ENCODE measurements at regions not wholly inside any gene's neighbourhood (a gene's known extent, or its start where the extent isn't known, plus 50 kb on each side); places are given as distances from the start of the nearest gene placed in this dataset.
"Not testable (repeated sequence)": the region's sequence is repeated elsewhere in the genome, so short reads cannot be mapped to it uniquely, and the experiment has no call there.

DNA sequence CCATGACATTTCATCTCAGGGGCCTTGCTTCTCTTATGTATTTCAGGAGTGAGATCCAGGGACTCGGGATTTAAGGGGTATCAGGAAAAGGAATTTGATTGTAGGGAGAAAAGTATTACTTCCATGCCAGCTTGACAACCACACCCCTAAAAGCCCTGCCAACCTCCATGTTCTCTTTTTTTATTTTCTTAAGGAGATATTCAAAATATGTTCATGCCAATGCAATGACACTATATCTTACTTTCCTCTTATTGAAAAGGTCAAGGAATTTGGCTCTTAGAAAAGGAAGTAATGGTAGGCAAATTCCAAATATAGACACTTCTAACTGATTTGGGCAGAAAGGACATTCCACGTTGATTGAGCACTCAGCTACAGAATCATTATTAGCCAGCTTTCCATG, 407.5 kb upstream of the NECTIN3 start:
- Mint-ChIP-seq H3K4me3 (no peak overlapping the region), H3K4me1 (no peaks in the 10 kb centered on the region), H3K27me3 (no peaks in the 10 kb centered on the region), H3K36me3 (ENCODE audit: low read depth) (no peaks in the 10 kb centered on the region), H3K9me3 (peaks cover 9% of the 10 kb centered on the region), H3K27ac (no peak overlapping the region)
- POLR2A ChIA-PET: no interaction called here
- CTCF ChIA-PET: no interaction called here
- DNase-seq: no peak

DNA sequence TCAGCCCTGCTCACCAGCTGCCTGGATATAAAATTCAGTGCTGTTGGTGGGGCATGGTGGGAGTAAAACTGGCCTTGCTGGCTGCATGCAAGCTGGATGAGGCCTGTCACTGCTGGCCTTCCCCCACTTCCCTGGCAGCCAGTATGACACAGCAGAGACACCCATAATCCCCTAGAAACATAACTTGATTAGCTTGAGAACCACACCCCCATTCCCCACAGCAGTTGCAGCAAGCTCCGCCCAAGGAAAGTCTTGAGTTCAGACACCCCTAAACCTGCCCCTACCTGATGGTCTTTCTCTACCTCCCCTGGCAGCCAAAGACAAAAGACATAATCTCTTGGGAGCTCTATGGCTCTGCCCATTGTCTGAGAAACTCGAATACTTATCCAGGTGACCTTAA, 405.1 kb upstream of the NECTIN3 start:
- peaks cover 16% of the 10 kb centered on the region for H3K9me3 Mint-ChIP-seq
- no peaks in the 10 kb centered on the region for H3K4me1 Mint-ChIP-seq
- H3K36me3 Mint-ChIP-seq (ENCODE audit: low read depth): no peaks in the 10 kb centered on the region
- POLR2A ChIA-PET: no interaction called here
- no peak overlapping the region for H3K4me3 Mint-ChIP-seq
- CTCF ChIA-PET: no interaction called here
- no peak for DNase-seq
- no peaks in the 10 kb centered on the region for H3K27me3 Mint-ChIP-seq
- H3K27ac Mint-ChIP-seq: no peak overlapping the region

DNA sequence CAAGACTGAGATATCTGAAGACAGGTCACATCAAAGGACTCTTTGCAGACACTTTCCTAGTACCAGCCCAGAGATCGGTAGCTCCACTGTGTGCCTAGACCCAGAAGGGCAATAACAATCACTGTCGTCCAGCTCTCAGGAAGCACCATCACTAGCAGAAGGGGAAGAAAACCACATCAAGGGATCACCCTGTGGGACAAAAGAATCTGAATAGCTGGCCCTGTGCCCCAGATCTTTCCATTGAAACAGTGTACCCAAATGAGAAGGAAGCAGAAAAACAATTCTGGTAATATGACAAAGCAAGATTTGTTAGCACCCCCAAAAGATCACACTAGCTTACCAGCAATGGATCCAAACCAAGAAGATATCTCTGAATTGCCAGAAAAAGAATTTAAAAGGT, 404.4 kb upstream of the NECTIN3 start:
- H3K27me3 Mint-ChIP-seq: no peaks in the 10 kb centered on the region
- DNase-seq: no peak
- H3K4me3 Mint-ChIP-seq: no peak overlapping the region
- H3K9me3 Mint-ChIP-seq: peaks cover 14% of the 10 kb centered on the region
- POLR2A ChIA-PET: no interaction called here
- CTCF ChIA-PET: no interaction called here
- H3K4me1 Mint-ChIP-seq: no peaks in the 10 kb centered on the region
- no peak overlapping the region for H3K27ac Mint-ChIP-seq
- H3K36me3 Mint-ChIP-seq (ENCODE audit: low read depth): no peaks in the 10 kb centered on the region

DNA sequence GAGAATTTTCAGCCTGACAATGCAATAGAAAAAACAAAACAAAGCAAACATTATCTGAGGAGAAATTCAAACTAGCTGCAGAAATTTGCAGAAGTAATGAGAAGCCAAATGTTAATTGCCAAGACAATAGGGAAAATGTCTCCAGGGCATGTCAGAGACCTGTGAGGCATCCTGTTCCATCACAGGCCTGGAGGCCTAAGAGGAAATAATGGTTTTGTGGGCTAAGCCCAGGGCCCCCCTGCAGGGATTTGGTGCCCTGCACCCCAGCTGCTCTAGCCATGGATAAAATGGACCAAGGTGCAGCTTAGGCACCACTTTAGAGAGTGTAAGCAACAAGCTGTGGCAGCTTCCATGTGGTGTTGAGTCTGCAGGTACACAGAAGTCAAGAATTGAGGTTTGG, 401.2 kb upstream of the NECTIN3 start:
- H3K27me3 Mint-ChIP-seq: no peaks in the 10 kb centered on the region

DNA sequence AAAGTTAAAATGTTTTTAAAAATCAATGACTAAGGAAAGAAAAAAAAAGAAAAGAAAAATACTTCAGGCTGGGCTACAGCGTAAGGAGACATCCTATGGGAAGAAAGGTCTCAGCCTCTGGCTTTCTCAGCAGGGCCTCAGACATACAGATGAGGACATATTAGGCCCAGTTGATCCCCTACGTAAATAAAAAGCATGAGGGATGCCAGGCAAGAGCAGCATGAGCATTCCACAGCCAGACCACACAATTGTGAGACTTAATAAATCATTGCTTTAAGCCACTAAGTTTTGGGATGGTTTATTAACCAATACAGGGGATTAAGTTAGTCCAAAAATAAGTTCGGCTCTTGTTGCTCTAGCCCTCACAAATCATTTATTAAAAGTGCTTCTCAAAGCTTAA, 394.1 kb upstream of the NECTIN3 start:
- CTCF ChIA-PET: no interaction called here
- Mint-ChIP-seq H3K4me3 (no peak overlapping the region), H3K27ac (no peak overlapping the region), H3K4me1 (no peaks in the 10 kb centered on the region), H3K27me3 (no peaks in the 10 kb centered on the region), H3K9me3 (peaks cover 7% of the 10 kb centered on the region), H3K36me3 (ENCODE audit: low read depth) (no peaks in the 10 kb centered on the region)
- POLR2A ChIA-PET: no interaction called here
- DNase-seq: no peak

More for the DNA sequence above, 401.2 kb upstream of the NECTIN3 start:
- Mint-ChIP-seq H3K4me1 (no peaks in the 10 kb centered on the region), H3K9me3 (peaks cover 21% of the 10 kb centered on the region), H3K4me3 (no peak overlapping the region), H3K27ac (no peak overlapping the region), H3K36me3 (ENCODE audit: low read depth) (no peaks in the 10 kb centered on the region)
- DNase-seq: no peak
- ChIA-PET POLR2A (no interaction called here), CTCF (no interaction called here)

DNA sequence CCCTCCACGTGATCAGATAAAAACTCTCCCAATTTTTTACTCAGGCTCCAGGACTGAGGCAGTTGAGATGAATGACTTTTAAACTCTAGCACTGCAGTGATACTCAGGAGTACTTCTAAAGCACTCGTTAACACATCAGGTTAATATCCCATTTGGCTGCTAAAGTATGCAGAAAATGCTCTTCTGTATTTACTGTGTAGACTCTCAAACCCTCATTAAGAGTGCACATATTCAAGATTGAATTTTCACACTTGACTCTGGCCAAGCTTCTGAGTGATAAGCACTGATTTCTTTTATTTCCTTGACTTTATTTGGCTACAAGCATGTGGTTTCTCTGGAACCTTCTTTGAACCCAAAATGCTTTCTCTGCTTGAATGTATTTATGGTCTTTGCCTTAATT, 392.3 kb upstream of the NECTIN3 start:
- Mint-ChIP-seq H3K9me3 (peaks cover 2% of the 10 kb centered on the region), H3K27me3 (no peaks in the 10 kb centered on the region), H3K4me3 (no peak overlapping the region), H3K27ac (no peak overlapping the region), H3K4me1 (no peaks in the 10 kb centered on the region), H3K36me3 (ENCODE audit: low read depth) (no peaks in the 10 kb centered on the region)
- CTCF ChIA-PET: no interaction called here
- no peak for DNase-seq
- POLR2A ChIA-PET: no interaction called here

DNA sequence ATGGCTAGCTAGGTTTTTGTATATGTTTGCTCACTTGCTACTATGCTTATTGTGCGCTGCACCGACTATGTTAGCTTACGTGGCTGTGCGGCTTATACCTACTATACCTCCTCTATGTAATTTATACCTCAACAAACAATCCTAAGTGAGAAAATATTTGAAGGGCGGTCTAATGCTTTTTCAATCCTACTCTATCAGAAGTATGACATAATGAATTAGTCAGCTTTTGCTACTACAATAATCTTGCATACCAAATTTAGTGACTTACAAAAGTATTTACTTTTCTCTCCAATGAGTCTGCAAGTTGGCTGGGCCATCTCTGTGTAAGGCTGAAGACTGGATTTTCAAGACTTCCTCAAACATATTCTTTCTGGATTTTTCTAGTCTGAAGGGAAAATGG, 391.2 kb upstream of the NECTIN3 start:
- no peaks in the 10 kb centered on the region for H3K36me3 Mint-ChIP-seq (ENCODE audit: low read depth)
- H3K9me3 Mint-ChIP-seq: no peaks in the 10 kb centered on the region
- H3K4me1 Mint-ChIP-seq: no peaks in the 10 kb centered on the region
- H3K27me3 Mint-ChIP-seq: no peaks in the 10 kb centered on the region
- no peak overlapping the region for H3K27ac Mint-ChIP-seq
- H3K4me3 Mint-ChIP-seq: no peak overlapping the region
- CTCF ChIA-PET: no interaction called here
- DNase-seq: no peak
- POLR2A ChIA-PET: no interaction called here

DNA sequence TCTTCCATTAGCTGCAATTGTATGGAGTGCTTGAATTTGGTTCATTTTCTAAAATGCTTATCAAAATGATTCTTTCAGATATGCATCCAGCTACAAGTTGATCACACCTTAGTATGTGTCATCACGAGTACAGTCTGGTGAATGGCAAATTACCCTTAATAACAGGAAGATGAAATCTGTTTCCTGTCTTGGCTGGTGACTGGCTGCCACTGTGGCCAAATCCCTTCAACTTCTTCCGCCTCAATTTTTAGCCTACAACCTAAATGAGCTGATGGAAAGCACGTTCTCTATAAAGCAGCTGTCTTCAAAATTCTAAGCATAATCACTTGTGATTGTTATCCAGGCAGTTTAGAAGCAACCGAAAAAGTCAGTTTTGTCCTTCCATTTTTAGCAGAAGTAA, 387.1 kb upstream of the NECTIN3 start:
- no peaks in the 10 kb centered on the region for H3K9me3 Mint-ChIP-seq
- no peaks in the 10 kb centered on the region for H3K36me3 Mint-ChIP-seq (ENCODE audit: low read depth)
- H3K4me3 Mint-ChIP-seq: no peak overlapping the region
- DNase-seq: no peak
- H3K4me1 Mint-ChIP-seq: no peaks in the 10 kb centered on the region
- no peaks in the 10 kb centered on the region for H3K27me3 Mint-ChIP-seq
- ChIA-PET CTCF (no interaction called here), POLR2A (no interaction called here)
- H3K27ac Mint-ChIP-seq: no peak overlapping the region

DNA sequence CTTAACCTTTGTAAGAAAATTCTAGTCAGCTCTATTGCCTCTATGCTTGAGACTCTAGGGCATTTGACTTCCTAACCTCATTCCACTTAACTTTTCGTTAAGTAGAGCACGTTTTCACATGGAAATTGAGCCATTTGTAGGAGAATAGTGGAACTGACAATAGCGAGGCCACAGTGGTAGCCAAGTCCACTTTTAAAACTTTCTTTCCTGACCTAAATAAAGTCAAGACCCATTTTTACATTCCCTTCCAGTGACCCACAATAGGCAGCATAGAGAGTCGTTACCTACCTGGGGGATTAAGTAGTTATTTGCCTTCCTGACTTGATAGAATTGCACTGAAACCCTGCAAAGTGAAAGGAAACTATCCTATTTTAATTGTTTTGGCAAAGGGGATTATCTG, 386.0 kb upstream of the NECTIN3 start:
- DNase-seq: no peak
- POLR2A ChIA-PET: no interaction called here
- Mint-ChIP-seq H3K4me3 (no peak overlapping the region), H3K9me3 (no peaks in the 10 kb centered on the region), H3K36me3 (ENCODE audit: low read depth) (no peaks in the 10 kb centered on the region), H3K27ac (no peak overlapping the region), H3K4me1 (no peaks in the 10 kb centered on the region), H3K27me3 (no peaks in the 10 kb centered on the region)
- CTCF ChIA-PET: no interaction called here

DNA sequence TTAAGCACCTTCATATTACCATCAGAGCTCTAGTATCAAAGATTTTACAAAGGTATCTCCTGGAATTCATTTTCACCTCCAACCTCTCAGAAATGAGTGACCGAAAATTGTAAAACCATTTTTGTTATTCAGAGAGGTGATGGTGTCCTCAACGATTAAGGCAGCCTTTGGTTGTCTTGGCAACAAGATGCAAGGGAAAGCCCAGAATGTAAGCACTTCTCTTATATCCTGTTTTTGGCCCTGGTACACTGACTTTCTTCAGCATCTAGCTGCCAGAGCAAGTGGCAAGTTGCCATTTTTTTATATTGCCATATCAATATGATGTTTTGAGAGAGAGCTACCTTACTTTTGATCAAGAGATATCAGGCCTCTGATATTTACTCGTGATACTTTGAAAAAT, 384.9 kb upstream of the NECTIN3 start:
- Mint-ChIP-seq H3K4me3 (no peak overlapping the region), H3K9me3 (no peaks in the 10 kb centered on the region), H3K36me3 (ENCODE audit: low read depth) (no peaks in the 10 kb centered on the region), H3K4me1 (no peaks in the 10 kb centered on the region), H3K27ac (no peak overlapping the region), H3K27me3 (no peaks in the 10 kb centered on the region)
- POLR2A ChIA-PET: no interaction called here
- no peak for DNase-seq
- CTCF ChIA-PET: no interaction called here

DNA sequence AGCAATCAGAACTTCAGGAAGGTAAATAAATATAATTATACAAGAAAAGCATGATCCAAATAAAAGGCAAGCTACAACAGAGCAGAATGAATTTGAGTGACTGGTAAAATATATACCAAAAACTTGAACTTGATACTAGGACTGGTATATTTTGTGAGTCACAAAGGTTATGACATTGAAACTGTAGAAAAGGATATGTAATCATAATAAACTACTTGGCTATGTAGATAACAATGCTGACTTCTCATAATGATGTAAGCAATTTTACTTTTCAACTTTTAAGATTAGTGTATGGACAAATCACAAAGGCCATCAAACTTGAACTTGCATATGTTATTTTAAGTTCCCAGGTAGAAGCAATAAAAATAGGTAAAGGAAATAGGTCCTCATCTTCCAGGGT, 384.5 kb upstream of the NECTIN3 start:
- Mint-ChIP-seq H3K9me3 (no peaks in the 10 kb centered on the region), H3K4me3 (no peak overlapping the region), H3K36me3 (ENCODE audit: low read depth) (no peaks in the 10 kb centered on the region), H3K4me1 (no peaks in the 10 kb centered on the region), H3K27me3 (no peaks in the 10 kb centered on the region), H3K27ac (no peak overlapping the region)
- POLR2A ChIA-PET: no interaction called here
- DNase-seq: no peak
- CTCF ChIA-PET: no interaction called here

DNA sequence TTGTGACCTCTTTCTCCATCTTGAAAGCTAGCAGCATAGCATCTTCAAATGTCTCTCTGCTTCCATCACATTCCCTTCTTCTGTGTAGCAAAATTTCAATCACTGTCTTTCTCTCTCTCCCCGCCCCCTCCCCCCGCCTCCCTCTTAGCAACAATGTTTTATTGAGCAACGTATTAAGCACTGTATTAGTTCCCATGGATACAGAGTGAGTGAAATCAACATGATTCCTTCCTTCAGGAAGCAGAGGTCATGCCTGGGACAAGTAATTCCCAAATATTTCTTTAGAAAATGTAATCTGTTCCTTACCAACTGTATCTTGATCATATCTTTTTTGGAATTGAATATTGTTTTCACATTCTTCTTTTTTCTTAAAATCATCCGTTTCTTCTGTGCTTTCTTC, 373.7 kb upstream of the NECTIN3 start:
- no peaks in the 10 kb centered on the region for H3K9me3 Mint-ChIP-seq
- no peaks in the 10 kb centered on the region for H3K4me1 Mint-ChIP-seq
- H3K4me3 Mint-ChIP-seq: no peak overlapping the region
- POLR2A ChIA-PET: no interaction called here
- no peak for DNase-seq
- peaks cover 2% of the 10 kb centered on the region for H3K27me3 Mint-ChIP-seq
- CTCF ChIA-PET: no interaction called here
- H3K36me3 Mint-ChIP-seq (ENCODE audit: low read depth): no peaks in the 10 kb centered on the region
- no peak overlapping the region for H3K27ac Mint-ChIP-seq

DNA sequence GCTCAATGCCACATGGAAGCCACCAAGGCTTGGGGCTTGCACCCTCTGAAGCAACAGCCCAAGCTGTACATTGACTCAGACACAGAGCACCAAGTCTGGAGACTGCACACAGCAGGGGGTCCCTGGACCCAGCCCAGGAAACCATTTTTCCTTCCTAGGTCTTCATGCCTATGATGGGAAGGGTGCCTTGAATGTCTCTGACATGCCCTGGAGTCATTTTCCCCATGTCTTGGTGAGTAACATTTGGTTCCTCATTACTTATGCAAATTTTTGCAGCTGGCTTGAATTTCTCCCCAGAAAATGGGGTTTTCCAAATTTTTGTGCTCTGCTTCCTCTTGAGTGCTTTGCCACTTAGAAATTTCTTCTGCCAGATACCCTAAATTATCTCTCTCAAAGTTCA, 367.3 kb upstream of the NECTIN3 start:
- CTCF ChIA-PET; H3K36me3 Mint-ChIP-seq (ENCODE audit: low read depth); H3K4me1 Mint-ChIP-seq; POLR2A ChIA-PET; DNase-seq; H3K4me3 Mint-ChIP-seq; H3K27me3 Mint-ChIP-seq; H3K9me3 Mint-ChIP-seq; H3K27ac Mint-ChIP-seq: not testable (repeated sequence)

DNA sequence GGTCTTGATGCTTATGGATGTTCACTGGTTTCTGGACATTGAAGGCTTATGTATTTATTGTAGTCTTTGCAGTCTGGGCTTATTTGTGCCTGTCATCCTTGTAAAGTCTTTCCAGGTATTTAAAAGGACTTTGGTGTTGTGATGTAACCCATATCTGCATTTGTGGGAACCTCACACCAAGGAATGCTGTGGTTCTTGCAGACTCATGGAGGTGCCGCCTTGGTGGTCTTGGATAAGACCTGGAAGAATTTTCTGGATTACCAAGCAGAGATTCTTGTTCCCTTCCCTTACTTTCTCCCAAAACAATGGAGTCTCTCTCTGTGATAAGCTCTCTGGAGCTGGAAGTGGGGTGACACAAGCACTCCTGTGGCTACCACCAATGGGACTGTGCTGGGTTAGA, 363.5 kb upstream of the NECTIN3 start:
- no peak for DNase-seq
- Mint-ChIP-seq H3K36me3 (ENCODE audit: low read depth) (no peaks in the 10 kb centered on the region), H3K4me1 (no peaks in the 10 kb centered on the region), H3K27ac (no peak overlapping the region), H3K9me3 (peaks cover 3% of the 10 kb centered on the region), H3K4me3 (no peak overlapping the region), H3K27me3 (peaks cover 9% of the 10 kb centered on the region)
- ChIA-PET POLR2A (no interaction called here), CTCF (no interaction called here)

DNA sequence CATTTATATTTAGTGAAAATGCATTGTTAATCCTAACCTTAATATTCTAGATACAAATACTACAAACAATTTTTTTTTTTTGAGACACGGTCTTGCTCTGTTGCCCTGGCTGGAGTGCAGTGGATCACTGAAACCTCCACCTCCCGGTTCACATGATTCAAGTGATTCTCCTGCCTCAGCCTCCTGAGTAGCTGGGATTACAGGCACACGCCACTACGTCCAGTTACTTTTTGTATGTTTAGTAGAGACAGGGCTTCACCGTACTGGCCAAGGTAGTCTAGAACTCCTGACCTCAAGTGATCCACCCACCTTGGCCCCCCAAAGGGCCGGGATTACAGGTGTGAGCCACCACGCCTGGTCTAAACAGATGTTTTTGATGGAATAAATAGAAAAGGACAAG, 361.5 kb upstream of the NECTIN3 start:
- Mint-ChIP-seq H3K27me3 (peaks cover 5% of the 10 kb centered on the region), H3K27ac (no peak overlapping the region), H3K9me3 (no peaks in the 10 kb centered on the region), H3K36me3 (ENCODE audit: low read depth) (no peaks in the 10 kb centered on the region), H3K4me3 (no peak overlapping the region), H3K4me1 (no peaks in the 10 kb centered on the region)
- CTCF ChIA-PET: no interaction called here
- DNase-seq: no peak
- POLR2A ChIA-PET: no interaction called here

Data from activated CD4-positive, alpha-beta memory T cell treated with anti-CD3 and anti-CD28 coated beads, Interleukin-2, amount 10 ng/mL, durations not matched to agents 7 days and 5 days (primary cell).